ENCODE measurements at regions not wholly inside any gene's neighbourhood (a gene's known extent, or its start where the extent isn't known, plus 50 kb on each side); places are given as distances from the start of the nearest gene placed in this dataset.

DNA sequence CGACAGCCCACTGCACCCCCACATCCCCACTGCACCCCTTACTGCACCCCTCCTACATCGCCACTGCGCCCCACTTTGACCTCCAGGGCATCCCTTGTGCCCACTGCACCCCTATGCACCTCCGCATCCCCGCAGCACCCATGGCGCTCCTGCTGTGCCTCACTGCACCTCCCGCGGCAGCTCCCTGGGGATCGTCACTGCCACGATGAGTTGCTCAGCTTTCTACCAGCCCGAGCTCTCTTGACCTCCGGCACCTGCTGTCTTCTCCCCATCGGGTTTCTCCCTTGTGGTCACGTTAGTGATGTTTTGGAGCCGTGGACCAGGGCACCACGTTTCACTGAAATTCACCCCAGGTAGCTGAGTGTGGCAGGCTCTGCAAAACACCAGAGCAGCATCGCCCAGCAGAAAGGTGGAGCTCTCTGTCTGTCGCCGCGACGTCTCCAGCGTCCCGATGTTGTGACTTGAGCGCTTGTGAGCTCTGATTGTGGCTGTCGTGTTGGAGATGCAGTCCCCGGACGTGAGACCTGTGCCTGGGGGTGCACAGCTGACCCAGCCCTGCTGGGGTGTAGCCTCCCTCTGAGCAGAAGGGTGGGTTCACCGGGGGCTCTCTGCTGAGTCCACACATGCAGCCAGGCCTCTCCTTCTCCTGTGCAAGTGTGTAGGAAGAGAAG lies 147.7 kb downstream of the DNAJB6 start:
- TF ChIP-seq, protein P1, sequence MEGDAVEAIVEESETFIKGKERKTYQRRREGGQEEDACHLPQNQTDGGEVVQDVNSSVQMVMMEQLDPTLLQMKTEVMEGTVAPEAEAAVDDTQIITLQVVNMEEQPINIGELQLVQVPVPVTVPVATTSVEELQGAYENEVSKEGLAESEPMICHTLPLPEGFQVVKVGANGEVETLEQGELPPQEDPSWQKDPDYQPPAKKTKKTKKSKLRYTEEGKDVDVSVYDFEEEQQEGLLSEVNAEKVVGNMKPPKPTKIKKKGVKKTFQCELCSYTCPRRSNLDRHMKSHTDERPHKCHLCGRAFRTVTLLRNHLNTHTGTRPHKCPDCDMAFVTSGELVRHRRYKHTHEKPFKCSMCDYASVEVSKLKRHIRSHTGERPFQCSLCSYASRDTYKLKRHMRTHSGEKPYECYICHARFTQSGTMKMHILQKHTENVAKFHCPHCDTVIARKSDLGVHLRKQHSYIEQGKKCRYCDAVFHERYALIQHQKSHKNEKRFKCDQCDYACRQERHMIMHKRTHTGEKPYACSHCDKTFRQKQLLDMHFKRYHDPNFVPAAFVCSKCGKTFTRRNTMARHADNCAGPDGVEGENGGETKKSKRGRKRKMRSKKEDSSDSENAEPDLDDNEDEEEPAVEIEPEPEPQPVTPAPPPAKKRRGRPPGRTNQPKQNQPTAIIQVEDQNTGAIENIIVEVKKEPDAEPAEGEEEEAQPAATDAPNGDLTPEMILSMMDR (IDR thresholded peaks at IDR 0.05; ENCODE audit: insufficient read depth, low read length, poor library complexity, severe bottlenecking): no peak
- H3K36me3 ChIP-seq (ENCODE audit: control insufficient read depth, insufficient read depth, low read length): no peaks in the 10 kb centered on the region
- H3K4me3 ChIP-seq (ENCODE audit: low read depth, low read length): no peak overlapping the region
- H3K27me3 ChIP-seq (ENCODE audit: control insufficient read depth, insufficient read depth, low read length): no peaks in the 10 kb centered on the region
- no peak for DNase-seq (ENCODE audit: low read depth)

DNA sequence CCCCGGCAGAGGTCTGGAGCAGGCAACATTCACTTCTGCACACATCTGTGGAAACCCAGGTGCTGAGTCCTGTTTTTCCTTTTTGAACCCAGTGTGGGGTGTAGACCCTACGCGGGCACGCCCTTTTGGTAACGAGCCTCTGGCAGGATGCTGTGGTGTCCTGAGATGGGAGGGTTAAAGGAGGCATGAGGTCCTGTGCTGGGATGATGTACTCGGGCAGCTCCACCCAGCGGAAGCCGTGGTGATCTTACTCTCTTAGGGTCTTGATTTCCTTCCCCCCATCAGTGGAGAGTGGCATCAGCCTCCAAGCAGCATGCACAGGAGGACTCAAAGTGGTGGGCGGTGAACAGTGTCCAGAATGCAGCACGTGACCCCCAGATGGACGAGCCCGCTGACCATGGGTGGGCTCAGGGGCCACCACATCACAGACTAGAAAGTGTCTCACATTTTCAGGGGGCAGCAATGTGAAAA lies 148.6 kb downstream of the DNAJB6 start:
- Histone ChIP-seq H3K27me3 (ENCODE audit: control insufficient read depth, insufficient read depth, low read length) (no peaks in the 10 kb centered on the region), H3K4me3 (ENCODE audit: low read depth, low read length) (no peak overlapping the region), H3K36me3 (ENCODE audit: control insufficient read depth, insufficient read depth, low read length) (no peaks in the 10 kb centered on the region)
- TF ChIP-seq, protein P1 (IDR thresholded peaks at IDR 0.05; ENCODE audit: insufficient read depth, low read length, poor library complexity, severe bottlenecking): no peak
- no peak for DNase-seq (ENCODE audit: low read depth)

DNA sequence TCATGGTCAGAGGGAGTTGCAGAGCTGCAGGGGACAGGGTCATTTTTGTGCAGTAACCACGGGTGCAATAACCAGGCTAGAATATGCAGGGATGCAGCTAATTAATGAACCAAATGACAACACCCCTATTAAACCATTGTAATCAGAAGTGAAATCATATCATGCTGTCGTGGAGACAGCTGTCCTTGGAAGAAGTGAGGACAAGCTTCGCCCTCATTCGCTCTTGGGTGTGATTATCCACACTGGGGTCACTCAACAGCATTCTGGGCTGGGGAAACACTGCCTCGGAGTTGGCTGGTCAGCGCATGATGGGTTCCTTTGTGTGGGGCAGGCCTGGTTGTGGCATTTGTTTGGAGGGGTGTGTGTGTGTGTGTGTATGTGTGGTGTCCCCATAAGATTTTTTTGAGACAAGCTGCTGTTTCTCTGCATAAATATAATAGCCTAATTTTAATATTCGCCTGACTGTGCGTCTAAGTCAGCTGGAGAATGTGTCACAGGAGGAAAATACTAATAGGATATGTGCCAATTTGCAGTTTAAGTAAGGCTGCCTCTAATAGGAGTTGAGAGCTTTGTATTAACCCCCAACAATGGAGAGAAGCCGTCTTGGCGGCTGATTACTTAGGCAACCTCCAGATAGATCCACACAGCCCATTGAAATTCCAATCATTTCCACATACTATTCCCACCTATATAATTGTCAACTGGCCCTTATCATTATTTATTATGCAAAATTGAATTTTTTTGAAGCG lies 149.4 kb downstream of the DNAJB6 start:
- H3K4me3 ChIP-seq (ENCODE audit: low read depth, low read length): no peak overlapping the region
- TF ChIP-seq, protein P1 (IDR thresholded peaks at IDR 0.05; ENCODE audit: insufficient read depth, low read length, poor library complexity, severe bottlenecking): no peak
- H3K36me3 ChIP-seq (ENCODE audit: control insufficient read depth, insufficient read depth, low read length): no peaks in the 10 kb centered on the region
- no peak for DNase-seq (ENCODE audit: low read depth)
- no peaks in the 10 kb centered on the region for H3K27me3 ChIP-seq (ENCODE audit: control insufficient read depth, insufficient read depth, low read length)

GRCh38 chr7:157487046-157487770 lies 150.4 kb downstream of the DNAJB6 start:
- H3K36me3 ChIP-seq (ENCODE audit: control insufficient read depth, insufficient read depth, low read length): no peaks in the 10 kb centered on the region
- no peaks in the 10 kb centered on the region for H3K27me3 ChIP-seq (ENCODE audit: control insufficient read depth, insufficient read depth, low read length)
- TF ChIP-seq, protein P1 (IDR thresholded peaks at IDR 0.05; ENCODE audit: insufficient read depth, low read length, poor library complexity, severe bottlenecking): no peak
- no peak overlapping the region for H3K4me3 ChIP-seq (ENCODE audit: low read depth, low read length)
- DNase-seq (ENCODE audit: low read depth): no peak

DNA sequence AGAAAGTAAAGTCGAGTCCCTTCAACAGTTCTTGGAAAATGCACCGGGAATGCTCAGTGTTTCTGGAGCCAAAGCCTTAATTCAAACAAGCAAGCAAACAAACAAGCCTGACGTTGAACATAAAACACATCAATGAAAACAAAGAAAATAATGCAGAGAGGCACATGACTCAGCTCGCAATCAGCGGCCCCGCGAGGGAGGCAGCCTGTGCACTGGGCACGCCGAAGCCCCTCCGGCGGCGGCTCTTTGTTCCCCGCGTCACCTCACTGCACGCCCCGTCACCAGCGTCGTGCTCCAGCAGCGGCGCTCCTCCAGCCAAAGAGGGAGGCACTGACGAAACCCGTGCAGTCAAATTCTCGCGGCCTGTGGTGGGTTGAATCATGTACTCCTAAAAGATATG lies 151.5 kb downstream of the DNAJB6 start:
- no peak overlapping the region for H3K4me3 ChIP-seq (ENCODE audit: low read depth, low read length)
- H3K36me3 ChIP-seq (ENCODE audit: control insufficient read depth, insufficient read depth, low read length): no peaks in the 10 kb centered on the region
- no peaks in the 10 kb centered on the region for H3K27me3 ChIP-seq (ENCODE audit: control insufficient read depth, insufficient read depth, low read length)
- TF ChIP-seq, protein P1 (IDR thresholded peaks at IDR 0.05; ENCODE audit: insufficient read depth, low read length, poor library complexity, severe bottlenecking): no peak
- no peak for DNase-seq (ENCODE audit: low read depth)
